ENCODE measurements at regions not wholly inside any gene's neighbourhood (a gene's known extent, or its start where the extent isn't known, plus 50 kb on each side); places are given as distances from the start of the nearest gene placed in this dataset.
"Not testable (repeated sequence)": the region's sequence is repeated elsewhere in the genome, so short reads cannot be mapped to it uniquely, and the experiment has no call there.

DNA sequence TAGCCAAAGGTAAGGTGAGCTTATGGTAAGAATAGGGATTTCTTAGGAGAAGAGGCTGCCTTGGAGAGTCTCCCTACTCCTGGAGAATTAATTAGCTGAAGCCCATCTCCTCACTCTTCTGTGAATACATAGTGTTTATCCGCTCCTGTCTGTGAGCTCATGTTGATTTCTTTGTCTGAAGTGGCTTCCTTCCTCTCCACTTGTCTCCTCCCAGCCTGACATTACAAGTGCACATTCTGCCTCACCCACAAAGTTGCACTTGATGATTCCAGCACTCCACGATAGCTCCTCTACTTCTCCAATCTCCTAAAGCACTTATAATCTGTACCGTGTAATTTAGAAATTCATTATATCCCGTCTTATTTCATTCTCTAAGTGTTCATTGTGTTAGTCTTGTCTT is 287.2 kb downstream of the QKI start:
- Mint-ChIP-seq H3K4me1 (peaks cover 0 to 4% (median 0%) of the 10 kb centered on the region in 3 donors), H3K27ac (no peak overlapping the region), H3K9me3 (peaks cover 0 to 3% (median 0%) of the 10 kb centered on the region in 3 donors), H3K36me3 (no peaks in the 10 kb centered on the region), H3K27me3 (peaks cover 4 to 9% of the 10 kb centered on the region in 2 donors), H3K4me3 (no peak overlapping the region)
- H3K9me3 ChIP-seq: no peaks in the 10 kb centered on the region
- peaks cover 0 to 3% of the 10 kb centered on the region in 2 experiments for H3K4me1 ChIP-seq (ENCODE audit: control insufficient read depth in 1 of 2, extremely low read depth in 1 of 2, insufficient read depth in 2 of 2, low read length in 2 of 2)
- ATAC-seq (replicated peaks in 1 of 4): no peak
- DNase-seq: no peak
- no peak overlapping the region for H3K4me3 ChIP-seq (ENCODE audit: control insufficient read depth in 1 of 2, extremely low read depth in 1 of 2, low read length in 1 of 2)
- H3K36me3 ChIP-seq (ENCODE audit: control insufficient read depth in 2 of 2, extremely low read depth in 1 of 2, insufficient read depth in 1 of 2, low read length in 1 of 2): no peaks in the 10 kb centered on the region
- WGBS (ENCODE audit: insufficient coverage): 83% methylated on average over 2 of the region's 4 CpGs
- POLR2A ChIA-PET: no interaction called here
- CTCF ChIA-PET: no interaction called here
- no peak overlapping the region for H3K27ac ChIP-seq (ENCODE audit: low read length)
- peaks cover 0 to 10% of the 10 kb centered on the region in 2 experiments for H3K27me3 ChIP-seq (replicated peaks in 1 of 2; ENCODE audit: control insufficient read depth in 2 of 2, extremely low read depth in 1 of 2, insufficient read depth in 2 of 2, low read length in 1 of 2)

GRCh38 chr6:163698086-163698485 is 283.6 kb downstream of the QKI start:
- ATAC-seq (replicated peaks in 1 of 4) (no peak), DNase-seq (no peak)
- WGBS (ENCODE audit: insufficient coverage): 91% methylated on average over 1 of the region's 3 CpGs
- ChIA-PET CTCF (no interaction called here), POLR2A (no interaction called here)
- H3K27me3 Mint-ChIP-seq: peaks cover 15 to 19% of the 10 kb centered on the region in 2 donors
- H3K9me3 ChIP-seq: no peaks in the 10 kb centered on the region
- H3K27ac Mint-ChIP-seq: no peak overlapping the region
- H3K9me3 Mint-ChIP-seq: peaks cover 0 to 3% (median 0%) of the 10 kb centered on the region in 3 donors
- H3K36me3 ChIP-seq (ENCODE audit: control insufficient read depth in 2 of 2, extremely low read depth in 1 of 2, insufficient read depth in 1 of 2, low read length in 1 of 2): no peaks in the 10 kb centered on the region
- peaks cover 0 to 2% (median 0%) of the 10 kb centered on the region in 3 donors for H3K4me1 Mint-ChIP-seq
- no peaks in the 10 kb centered on the region for H3K4me1 ChIP-seq (ENCODE audit: control insufficient read depth in 1 of 2, extremely low read depth in 1 of 2, insufficient read depth in 2 of 2, low read length in 2 of 2)
- H3K36me3 Mint-ChIP-seq: no peaks in the 10 kb centered on the region
- no peak overlapping the region for H3K4me3 ChIP-seq (ENCODE audit: control insufficient read depth in 1 of 2, extremely low read depth in 1 of 2, low read length in 1 of 2)
- no peak overlapping the region for H3K27ac ChIP-seq (ENCODE audit: low read length)
- peaks cover 0 to 13% of the 10 kb centered on the region in 2 experiments for H3K27me3 ChIP-seq (replicated peaks in 1 of 2; ENCODE audit: control insufficient read depth in 2 of 2, extremely low read depth in 1 of 2, insufficient read depth in 2 of 2, low read length in 1 of 2)
- H3K4me3 Mint-ChIP-seq: no peak overlapping the region

GRCh38 chr6:163696311-163696710 is 281.8 kb downstream of the QKI start:
- WGBS (ENCODE audit: insufficient coverage): 33% methylated on average over 3 of the region's 4 CpGs
- CTCF ChIA-PET: not testable (repeated sequence)

GRCh38 chr6:163695414-163695864 is 280.9 kb downstream of the QKI start:
- 96% methylated on average over 4 of the region's 8 CpGs for WGBS (ENCODE audit: insufficient coverage)
- no peaks in the 10 kb centered on the region for H3K9me3 Mint-ChIP-seq

More at GRCh38 chr6:163696311-163696710, 281.8 kb downstream of the QKI start:
- H3K36me3 Mint-ChIP-seq; DNase-seq; H3K4me3 Mint-ChIP-seq; ATAC-seq (replicated peaks in 1 of 4); H3K36me3 ChIP-seq (ENCODE audit: control insufficient read depth in 2 of 2, extremely low read depth in 1 of 2, insufficient read depth in 1 of 2, low read length in 1 of 2); H3K4me1 Mint-ChIP-seq; H3K27ac Mint-ChIP-seq; H3K9me3 Mint-ChIP-seq; POLR2A ChIA-PET; H3K4me3 ChIP-seq (ENCODE audit: control insufficient read depth in 1 of 2, extremely low read depth in 1 of 2, low read length in 1 of 2); H3K27ac ChIP-seq (ENCODE audit: low read length); H3K9me3 ChIP-seq; H3K4me1 ChIP-seq (ENCODE audit: control insufficient read depth in 1 of 2, extremely low read depth in 1 of 2, insufficient read depth in 2 of 2, low read length in 2 of 2): not testable (repeated sequence)
- peaks cover 15 to 18% of the 10 kb centered on the region in 2 donors for H3K27me3 Mint-ChIP-seq
- peaks cover 0 to 13% of the 10 kb centered on the region in 2 experiments for H3K27me3 ChIP-seq (replicated peaks in 1 of 2; ENCODE audit: control insufficient read depth in 2 of 2, extremely low read depth in 1 of 2, insufficient read depth in 2 of 2, low read length in 1 of 2)

DNA sequence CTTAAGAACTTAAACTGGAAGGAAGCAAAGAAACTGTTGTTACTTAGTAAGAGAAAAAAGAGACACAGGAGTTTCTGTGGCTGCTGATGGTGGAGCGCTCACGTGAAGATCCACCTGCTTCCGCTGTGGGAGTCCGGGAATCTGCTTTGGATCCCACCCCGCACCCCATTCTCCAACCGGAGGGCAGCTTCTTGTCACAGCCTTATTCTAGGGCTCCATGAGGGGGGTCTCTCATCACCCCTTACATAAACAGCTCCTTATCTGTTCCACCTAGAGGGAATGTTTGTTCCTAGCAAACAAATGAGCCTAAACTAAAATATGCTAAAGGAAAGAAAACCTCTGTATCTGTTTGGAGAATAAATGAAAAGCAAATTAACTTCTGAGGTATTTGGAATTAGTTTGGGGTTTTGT is 280.5 kb downstream of the QKI start:
- CTCF ChIA-PET: no interaction called here

More at GRCh38 chr6:163695414-163695864, 280.9 kb downstream of the QKI start:
- H3K36me3 ChIP-seq (ENCODE audit: control insufficient read depth in 2 of 2, extremely low read depth in 1 of 2, insufficient read depth in 1 of 2, low read length in 1 of 2): no peaks in the 10 kb centered on the region
- no peaks in the 10 kb centered on the region for H3K4me1 ChIP-seq (ENCODE audit: control insufficient read depth in 1 of 2, extremely low read depth in 1 of 2, insufficient read depth in 2 of 2, low read length in 2 of 2)
- H3K36me3 Mint-ChIP-seq: no peaks in the 10 kb centered on the region
- no peak overlapping the region for H3K27ac Mint-ChIP-seq
- ChIA-PET POLR2A (no interaction called here), CTCF (no interaction called here)
- H3K27me3 ChIP-seq (replicated peaks in 1 of 2; ENCODE audit: control insufficient read depth in 2 of 2, extremely low read depth in 1 of 2, insufficient read depth in 2 of 2, low read length in 1 of 2): peaks cover 0 to 13% of the 10 kb centered on the region in 2 experiments
- DNase-seq: no peak
- H3K27me3 Mint-ChIP-seq: peaks cover 15 to 18% of the 10 kb centered on the region in 2 donors
- no peaks in the 10 kb centered on the region for H3K9me3 ChIP-seq
- H3K4me1 Mint-ChIP-seq: no peaks in the 10 kb centered on the region
- no peak overlapping the region for H3K4me3 ChIP-seq (ENCODE audit: control insufficient read depth in 1 of 2, extremely low read depth in 1 of 2, low read length in 1 of 2)
- no peak for ATAC-seq (replicated peaks in 1 of 4)
- H3K27ac ChIP-seq (ENCODE audit: low read length): no peak overlapping the region
- no peak overlapping the region for H3K4me3 Mint-ChIP-seq

GRCh38 chr6:163694072-163694471 is 279.6 kb downstream of the QKI start:
- DNase-seq: no peak
- Histone ChIP-seq H3K27me3 (replicated peaks in 1 of 2; ENCODE audit: control insufficient read depth in 2 of 2, extremely low read depth in 1 of 2, insufficient read depth in 2 of 2, low read length in 1 of 2) (peaks cover 0 to 13% of the 10 kb centered on the region in 2 experiments), H3K4me3 (ENCODE audit: control insufficient read depth in 1 of 2, extremely low read depth in 1 of 2, low read length in 1 of 2) (no peak overlapping the region), H3K27ac (ENCODE audit: low read length) (no peak overlapping the region), H3K9me3 (no peaks in the 10 kb centered on the region), H3K4me1 (ENCODE audit: control insufficient read depth in 1 of 2, extremely low read depth in 1 of 2, insufficient read depth in 2 of 2, low read length in 2 of 2) (no peaks in the 10 kb centered on the region), H3K36me3 (ENCODE audit: control insufficient read depth in 2 of 2, extremely low read depth in 1 of 2, insufficient read depth in 1 of 2, low read length in 1 of 2) (no peaks in the 10 kb centered on the region)
- Mint-ChIP-seq H3K9me3 (no peaks in the 10 kb centered on the region), H3K4me3 (no peak overlapping the region), H3K27me3 (peaks cover 17 to 19% of the 10 kb centered on the region in 2 donors), H3K36me3 (no peaks in the 10 kb centered on the region), H3K27ac (no peak overlapping the region), H3K4me1 (no peaks in the 10 kb centered on the region)
- POLR2A ChIA-PET: no interaction called here
- CTCF ChIA-PET: no interaction called here
- 92% methylated on average over 1 of the region's 3 CpGs for WGBS (ENCODE audit: insufficient coverage)
- no peak for ATAC-seq (replicated peaks in 1 of 4)

More for the DNA sequence above, 280.5 kb downstream of the QKI start:
- Mint-ChIP-seq H3K9me3 (no peaks in the 10 kb centered on the region), H3K27me3 (peaks cover 15 to 18% of the 10 kb centered on the region in 2 donors), H3K36me3 (no peaks in the 10 kb centered on the region), H3K27ac (no peak overlapping the region), H3K4me1 (no peaks in the 10 kb centered on the region), H3K4me3 (no peak overlapping the region)
- DNase-seq (no peak), ATAC-seq (replicated peaks in 1 of 4) (no peak)
- Histone ChIP-seq H3K27ac (ENCODE audit: low read length) (no peak overlapping the region), H3K4me3 (ENCODE audit: control insufficient read depth in 1 of 2, extremely low read depth in 1 of 2, low read length in 1 of 2) (no peak overlapping the region), H3K9me3 (no peaks in the 10 kb centered on the region), H3K27me3 (replicated peaks in 1 of 2; ENCODE audit: control insufficient read depth in 2 of 2, extremely low read depth in 1 of 2, insufficient read depth in 2 of 2, low read length in 1 of 2) (peaks cover 0 to 13% of the 10 kb centered on the region in 2 experiments), H3K36me3 (ENCODE audit: control insufficient read depth in 2 of 2, extremely low read depth in 1 of 2, insufficient read depth in 1 of 2, low read length in 1 of 2) (no peaks in the 10 kb centered on the region), H3K4me1 (ENCODE audit: control insufficient read depth in 1 of 2, extremely low read depth in 1 of 2, insufficient read depth in 2 of 2, low read length in 2 of 2) (no peaks in the 10 kb centered on the region)
- 73% methylated on average over 3 of the region's 6 CpGs for WGBS (ENCODE audit: insufficient coverage)
- POLR2A ChIA-PET: no interaction called here

GRCh38 chr6:163691049-163691448 is 276.5 kb downstream of the QKI start:
- no peak overlapping the region for H3K27ac ChIP-seq (ENCODE audit: low read length)
- H3K9me3 ChIP-seq: no peaks in the 10 kb centered on the region
- H3K4me1 ChIP-seq (ENCODE audit: control insufficient read depth in 1 of 2, extremely low read depth in 1 of 2, insufficient read depth in 2 of 2, low read length in 2 of 2): no peaks in the 10 kb centered on the region
- no peaks in the 10 kb centered on the region for H3K4me1 Mint-ChIP-seq
- H3K27me3 Mint-ChIP-seq: peaks cover 13 to 17% of the 10 kb centered on the region in 2 donors
- ChIA-PET CTCF (no interaction called here), POLR2A (no interaction called here)
- peaks cover 0 to 13% of the 10 kb centered on the region in 2 experiments for H3K27me3 ChIP-seq (replicated peaks in 1 of 2; ENCODE audit: control insufficient read depth in 2 of 2, extremely low read depth in 1 of 2, insufficient read depth in 2 of 2, low read length in 1 of 2)
- H3K4me3 ChIP-seq (ENCODE audit: control insufficient read depth in 1 of 2, extremely low read depth in 1 of 2, low read length in 1 of 2): no peak overlapping the region
- H3K36me3 Mint-ChIP-seq: no peaks in the 10 kb centered on the region
- H3K9me3 Mint-ChIP-seq: no peaks in the 10 kb centered on the region
- H3K36me3 ChIP-seq (ENCODE audit: control insufficient read depth in 2 of 2, extremely low read depth in 1 of 2, insufficient read depth in 1 of 2, low read length in 1 of 2): no peaks in the 10 kb centered on the region
- ATAC-seq (replicated peaks in 1 of 4): no peak
- no peak overlapping the region for H3K4me3 Mint-ChIP-seq
- WGBS (ENCODE audit: insufficient coverage): 70% methylated on average over 8 of the region's 8 CpGs
- no peak for DNase-seq
- H3K27ac Mint-ChIP-seq: no peak overlapping the region

Data from T-cell (primary cell).